Neural cell (in vitro differentiated cells): ENCODE measurements at regions not wholly inside any gene's neighbourhood (a gene's known extent, or its start where the extent isn't known, plus 50 kb on each side); places are given as distances from the start of the nearest gene placed in this dataset.

ENCODE experiments used
- H2AFZ ChIP-seq: fragments of 200-600, 300-800 bp; sonication (generic), shearing (Covaris generic); 2 replicates; pipeline ENCODE4 v1.6.0; 2014; ENCODE audit warnings: low read depth, mild to moderate bottlenecking, antibody characterized with exemption, low read length, moderate library complexity
- H3F3A ChIP-seq: fragments of 200-600 bp; shearing (Covaris generic); 2 replicates; pipeline ENCODE4 v1.6.1; 2016; ENCODE audit warnings: mild to moderate bottlenecking, moderate library complexity, mixed read lengths, antibody characterized with exemption, low read length; ENCODE audit not compliant: insufficient read depth, poor library complexity, severe bottlenecking
- H3K27ac ChIP-seq: fragments of 200-600, 300-800 bp; sonication (generic), shearing (Covaris generic); 2 replicates; pipeline ENCODE4 v1.5.1; 2014; ENCODE audit warnings: mild to moderate bottlenecking, low read length, moderate library complexity
- H3K27me3 ChIP-seq: fragments of 300-800, 200-600 bp; sonication (generic), shearing (Covaris generic); 2 replicates; pipeline ENCODE4 v1.6.0; 2014; ENCODE audit warnings: mild to moderate bottlenecking, low read depth, low read length, moderate library complexity; ENCODE audit not compliant: insufficient read depth
- H3K36me3 ChIP-seq: fragments of 300-800, 200-600 bp; sonication (generic), shearing (Covaris generic); 2 replicates; pipeline ENCODE4 v1.5.1; 2014; ENCODE audit warnings: mild to moderate bottlenecking, antibody characterized with exemption, low read length, moderate library complexity; ENCODE audit not compliant: insufficient read depth
- H3K4me2 ChIP-seq: fragments of 300-800, 200-600 bp; sonication (generic), shearing (Covaris generic); 2 replicates; pipeline ENCODE4 v1.6.0; 2014; ENCODE audit warnings: mild to moderate bottlenecking, low read length
- H3K4me3 ChIP-seq: fragments of 300-800, 200-600 bp; sonication (generic), shearing (Covaris generic); 2 replicates; pipeline ENCODE4 v1.5.1; 2014; ENCODE audit warnings: mild to moderate bottlenecking, low read length, moderate library complexity
- H3K79me2 ChIP-seq: fragments of 200-600 bp; shearing (Covaris generic); replicated peaks from 2 replicates; pipeline ENCODE4 v1.6.0; 2014; ENCODE audit warnings: mild to moderate bottlenecking, low read length, moderate library complexity; ENCODE audit not compliant: insufficient read depth
- H3K9ac ChIP-seq: fragments of 300-800, 200-600 bp; sonication (generic), shearing (Covaris generic); 2 replicates; pipeline ENCODE4 v1.6.1; 2016; ENCODE audit warnings: mild to moderate bottlenecking, low read length, mixed read lengths
- H3K9me2 ChIP-seq: fragments of 200-600 bp; shearing (Covaris generic); 2 replicates; pipeline ENCODE4 v1.6.1; 2016; ENCODE audit warnings: mild to moderate bottlenecking, low read length, mixed read lengths; ENCODE audit not compliant: insufficient read depth
- H3K9me3 ChIP-seq: fragments of 200-600, 300-800 bp; sonication (generic), shearing (Covaris generic); 2 replicates; pipeline ENCODE4 v1.6.1; 2016; ENCODE audit warnings: mild to moderate bottlenecking, mixed run types, low read length, moderate library complexity, mixed read lengths
- H4K20me1 ChIP-seq: fragments of 200-600 bp; shearing (Covaris generic); 2 replicates; pipeline ENCODE4 v1.6.1; 2016; ENCODE audit warnings: mild to moderate bottlenecking, mixed run types; ENCODE audit not compliant: insufficient read depth
- CTCF ChIP-seq: fragments of 450-650 bp; IDR thresholded peaks from 2 replicates; pipeline ENCODE4 v1.5.1; 2014; ENCODE audit warnings: antibody characterized with exemption, mild to moderate bottlenecking, moderate library complexity; ENCODE audit not compliant: poor library complexity, severe bottlenecking
- EP300 ChIP-seq: fragments of 450-650 bp; conservative IDR thresholded peaks from 2 replicates; pipeline ENCODE4 v1.6.1; 2014; ENCODE audit warnings: antibody characterized with exemption, mild to moderate bottlenecking, moderate library complexity; ENCODE audit not compliant: poor library complexity, severe bottlenecking
- EZH2 ChIP-seq: fragments of 200-600, 300-800 bp; shearing (Covaris generic), sonication (generic); IDR thresholded peaks from 2 replicates; pipeline ENCODE4 v1.6.1; 2014; ENCODE audit warnings: antibody characterized with exemption, low read length, borderline replicate concordance, mild to moderate bottlenecking; ENCODE audit not compliant: insufficient read depth, poor library complexity, severe bottlenecking
- MXI1 ChIP-seq: fragments of 450-650 bp; conservative IDR thresholded peaks from 2 replicates; pipeline ENCODE4 v1.6.1; 2014; ENCODE audit warnings: antibody characterized with exemption, mild to moderate bottlenecking; ENCODE audit not compliant: poor library complexity, severe bottlenecking
- POLR2AphosphoS5 ChIP-seq: IDR thresholded peaks from 2 replicates; pipeline ENCODE4 v1.6.1; 2012
- RAD21 ChIP-seq: fragments of 450-650 bp; conservative IDR thresholded peaks from 2 replicates; pipeline ENCODE4 v1.6.1; 2014; ENCODE audit warnings: antibody characterized with exemption, mild to moderate bottlenecking, moderate library complexity
- REST ChIP-seq: IDR thresholded peaks from 2 replicates; pipeline ENCODE4 v1.6.1; 2012; ENCODE audit warnings: borderline replicate concordance
- SMC3 ChIP-seq: fragments of 450-650 bp; conservative IDR thresholded peaks from 2 replicates; pipeline ENCODE4 v1.6.1; 2014; ENCODE audit warnings: antibody characterized with exemption, mild to moderate bottlenecking, moderate library complexity; ENCODE audit not compliant: poor library complexity
- TAF1 ChIP-seq: IDR thresholded peaks from 2 replicates; pipeline ENCODE4 v1.6.1; 2012; ENCODE audit warnings: low read depth

- Histone ChIP-seq H3K9me3 (no peaks in the 10 kb centered on the region), H3K27ac (no peak overlapping the region), H3K4me3 (no peak overlapping the region), H3K27me3 (no peaks in the 10 kb centered on the region), H3K36me3 (no peaks in the 10 kb centered on the region), H4K20me1 (no peaks in the 10 kb centered on the region), H3K9ac (no peak overlapping the region), H3K79me2 (no peaks in the 10 kb centered on the region), H2AFZ (no peak overlapping the region), H3K4me2 (no peak overlapping the region), H3K9me2 (no peaks in the 10 kb centered on the region), H3F3A (no peaks in the 10 kb centered on the region)
- no peak for TF ChIP-seq POLR2AphosphoS5
- TF ChIP-seq EZH2 = no peak
- no peak for TF ChIP-seq EP300
- no peak for TF ChIP-seq REST
- TF ChIP-seq RAD21 = no peak
- no peak for TF ChIP-seq CTCF
- TF ChIP-seq TAF1 = no peak
- TF ChIP-seq MXI1 = no peak
- no peak for TF ChIP-seq SMC3
Observed at GRCh38 chr11:90823446-90823845, 600.6 kb upstream of the CHORDC1 start.

GRCh38 chr11:90822996-90823395 is 600.1 kb upstream of the CHORDC1 start:
- H3K36me3 ChIP-seq = no peaks in the 10 kb centered on the region
- H2AFZ ChIP-seq = no peak overlapping the region
- H3K27ac ChIP-seq = no peak overlapping the region
- TF ChIP-seq CTCF = no peak
- TF ChIP-seq RAD21 = no peak
- no peak for TF ChIP-seq TAF1
- no peak for TF ChIP-seq SMC3
- TF ChIP-seq EP300 = no peak
- TF ChIP-seq EZH2 = no peak
- no peak for TF ChIP-seq REST
- TF ChIP-seq POLR2AphosphoS5 = no peak
- no peak for TF ChIP-seq MXI1
- H3K27me3 ChIP-seq = no peaks in the 10 kb centered on the region
- no peak overlapping the region for H3K9ac ChIP-seq
- H3K9me2 ChIP-seq = no peaks in the 10 kb centered on the region
- no peaks in the 10 kb centered on the region for H3K9me3 ChIP-seq
- H3K4me3 ChIP-seq = no peak overlapping the region
- H3F3A ChIP-seq = no peaks in the 10 kb centered on the region
- no peaks in the 10 kb centered on the region for H4K20me1 ChIP-seq
- H3K79me2 ChIP-seq = no peaks in the 10 kb centered on the region
- no peak overlapping the region for H3K4me2 ChIP-seq
